Liver (tissue), 8 donors: ENCODE measurements at regions not wholly inside any gene's neighbourhood (a gene's known extent, or its start where the extent isn't known, plus 50 kb on each side); places are given as distances from the start of the nearest gene placed in this dataset.

Experiments
- DNase-seq: peaks from one replicate; pipeline ENCODE4 v3.0.0-alpha.2; 2017; ENCODE audit warnings: low spot score
- H3K27ac ChIP-seq, 2 donors: one replicate each; pipeline ENCODE4 v1.7.0; 2013; ENCODE audit warnings: inconsistent platforms in 2 of 2, low read length in 2 of 2, control low read depth in 1 of 2, low read depth in 1 of 2, mild to moderate bottlenecking in 1 of 2
- H3K27me3 ChIP-seq, 4 donors: one replicate each; pipeline versions ENCODE4 v1.6.1 to v1.7.0; 2013; ENCODE audit warnings: low read length in 3 of 4, inconsistent platforms in 1 of 4, mild to moderate bottlenecking in 1 of 4, moderate library complexity in 1 of 4; ENCODE audit not compliant: control insufficient read depth in 4 of 4, insufficient read depth in 4 of 4
- H3K36me3 ChIP-seq, 4 donors: one replicate each; pipeline versions ENCODE4 v1.6.1 to v1.7.0; 2013; ENCODE audit warnings: low read length in 3 of 4, mild to moderate bottlenecking in 3 of 4, low read depth in 1 of 4, moderate library complexity in 1 of 4; ENCODE audit not compliant: control insufficient read depth in 4 of 4, insufficient read depth in 3 of 4
- H3K4me1 ChIP-seq, 4 donors: one replicate each; pipeline versions ENCODE4 v1.6.1 to v1.7.0; 2013; ENCODE audit warnings: low read length in 3 of 4, mild to moderate bottlenecking in 3 of 4, moderate library complexity in 1 of 4; ENCODE audit not compliant: control insufficient read depth in 4 of 4, insufficient read depth in 4 of 4
- H3K4me3 ChIP-seq, 3 donors: one replicate each; pipeline versions ENCODE4 v1.6.1 to v1.7.0; 2013; ENCODE audit warnings: low read length in 3 of 3, control low read depth in 1 of 3, low read depth in 1 of 3, mild to moderate bottlenecking in 1 of 3
- H3K9ac ChIP-seq, 2 donors: one replicate each; pipeline ENCODE4 v1.7.0; 2013; ENCODE audit warnings: low read length in 2 of 2, mild to moderate bottlenecking in 2 of 2, moderate library complexity in 2 of 2, control low read depth in 1 of 2, low read depth in 1 of 2
- H3K9me3 ChIP-seq, 4 donors: one replicate each; pipeline versions ENCODE4 v1.6.1 to v1.7.0; 2013; ENCODE audit warnings: low read length in 3 of 4; ENCODE audit not compliant: control insufficient read depth in 4 of 4
- ATF3 ChIP-seq: IDR thresholded peaks from 2 replicates; pipeline ENCODE4 v1.6.1; 2016; ENCODE audit warnings: antibody characterized with exemption
- CTCF ChIP-seq: fragments of 150-350 bp; IDR thresholded peaks from 2 replicates; pipeline ENCODE4 v1.5.1; 2017; ENCODE audit warnings: improper control_type of control experiment, low read depth, low read length; ENCODE audit not compliant: missing input control
- EGR1 ChIP-seq, 2 donors: IDR thresholded peaks; 2 replicates each; pipeline ENCODE4 v1.6.1; 2016 to 2018; ENCODE audit warnings: antibody characterized with exemption in 2 of 2, low read depth in 2 of 2
- FOXA1 ChIP-seq: IDR thresholded peaks from 2 replicates; pipeline ENCODE4 v1.6.1; 2016; ENCODE audit warnings: antibody characterized with exemption
- FOXA2 ChIP-seq: IDR thresholded peaks from 2 replicates; pipeline ENCODE4 v1.6.1; 2016; ENCODE audit warnings: antibody characterized with exemption
- GABPA ChIP-seq, 2 donors: IDR thresholded peaks in 1 of 2; conservative IDR thresholded peaks in 1 of 2; 2 replicates each; pipeline ENCODE4 v1.6.1; 2016; ENCODE audit warnings: antibody characterized with exemption in 2 of 2, mild to moderate bottlenecking in 1 of 2, moderate library complexity in 1 of 2
- HNF4A ChIP-seq, 2 donors: conservative IDR thresholded peaks; 2 replicates each; pipeline ENCODE4 v1.6.1; 2016; ENCODE audit warnings: antibody characterized with exemption in 2 of 2, mild to moderate bottlenecking in 2 of 2
- HNF4G ChIP-seq: IDR thresholded peaks from 2 replicates; pipeline ENCODE4 v1.6.1; 2016; ENCODE audit warnings: antibody characterized with exemption
- JUND ChIP-seq, 2 donors: IDR thresholded peaks; 2 replicates each; pipeline ENCODE4 v1.6.1; 2016; ENCODE audit warnings: antibody characterized with exemption in 2 of 2
- MAX ChIP-seq: IDR thresholded peaks from 2 replicates; pipeline ENCODE4 v1.6.1; 2016; ENCODE audit warnings: antibody characterized with exemption
- NR2F2 ChIP-seq: IDR thresholded peaks from 2 replicates; pipeline ENCODE4 v1.6.1; 2016; ENCODE audit warnings: antibody characterized with exemption
- RAD21 ChIP-seq, 2 donors: IDR thresholded peaks; 2 replicates each; pipeline ENCODE4 v1.6.1; 2016; ENCODE audit warnings: antibody characterized with exemption in 2 of 2, mild to moderate bottlenecking in 2 of 2
- REST ChIP-seq: IDR thresholded peaks from 2 replicates; pipeline ENCODE4 v1.6.1; 2016; ENCODE audit warnings: antibody characterized with exemption, mild to moderate bottlenecking
- RXRA ChIP-seq, 2 donors: IDR thresholded peaks; 2 replicates each; pipeline ENCODE4 v1.6.1; 2017 to 2018; ENCODE audit warnings: antibody characterized with exemption in 2 of 2, mild to moderate bottlenecking in 1 of 2
- SP1 ChIP-seq: IDR thresholded peaks from 2 replicates; pipeline ENCODE4 v1.6.1; 2018; ENCODE audit warnings: antibody characterized with exemption, mild to moderate bottlenecking
- TAF1 ChIP-seq: conservative IDR thresholded peaks from 2 replicates; pipeline ENCODE4 v1.6.1; 2016; ENCODE audit warnings: antibody characterized with exemption, mild to moderate bottlenecking
- YY1 ChIP-seq: IDR thresholded peaks from 2 replicates; pipeline ENCODE4 v1.6.1; 2016; ENCODE audit warnings: antibody characterized with exemption, mild to moderate bottlenecking
- ZBTB33 ChIP-seq: IDR thresholded peaks from 2 replicates; pipeline ENCODE4 v1.6.1; 2016; ENCODE audit warnings: antibody characterized with exemption
- WGBS: extraction: QIAGEN DNeasy Blood & Tissue Kit; methylation state at CpG from one replicate; pipeline ENCODE4 v1.1.7; 2013; 5-methylcytosine and 5-hydroxymethylcytosine counted together
- donor health status: healthy.
- donor health status: healthy.
- donor health status: healthy.
- donor health status: healthy.
- donor health status: healthy.

- no peak for TF ChIP-seq REST
- TF ChIP-seq ZBTB33, result no peak
- no peak for TF ChIP-seq HNF4A (conservative IDR thresholded peaks at IDR 0.05)
- TF ChIP-seq NR2F2, result no peak
- TF ChIP-seq YY1, result no peak
These were observed 2392.1 kb upstream of the RAG2 start (continued) for GRCh38 chr11:38990139-38990538.

- no peak overlapping the region for H3K27ac ChIP-seq
- H3K4me3 ChIP-seq, result no peak overlapping the region
- no peaks in the 10 kb centered on the region for H3K4me1 ChIP-seq
- no peak for DNase-seq
- no peaks in the 10 kb centered on the region for H3K27me3 ChIP-seq
- 49% methylated on average over 4 of the region's 4 CpGs for WGBS
- H3K36me3 ChIP-seq, result no peaks in the 10 kb centered on the region
- H3K9ac ChIP-seq, result no peak overlapping the region
- no peak for TF ChIP-seq GABPA (IDR thresholded peaks at IDR 0.05 in 1 of 2, conservative IDR thresholded peaks at IDR 0.05 in 1 of 2)
- TF ChIP-seq TAF1, result no peak
- no peak for TF ChIP-seq NR2F2
- TF ChIP-seq FOXA2, result no peak
- TF ChIP-seq FOXA1, result no peak
- no peak for TF ChIP-seq JUND (IDR thresholded peaks at IDR 0.05)
- TF ChIP-seq ATF3, result no peak
- TF ChIP-seq EGR1 (IDR thresholded peaks at IDR 0.05; ENCODE audit: low read depth in 2 of 2), result no peak
- no peak for TF ChIP-seq REST
- TF ChIP-seq RAD21 (IDR thresholded peaks at IDR 0.05), result no peak
- TF ChIP-seq ZBTB33, result no peak
- no peak for TF ChIP-seq MAX
- no peak for TF ChIP-seq CTCF
- no peak for TF ChIP-seq RXRA (IDR thresholded peaks at IDR 0.05)
- no peak for TF ChIP-seq YY1
- no peak for TF ChIP-seq HNF4A (conservative IDR thresholded peaks at IDR 0.05)
- no peak for TF ChIP-seq SP1
- no peak for TF ChIP-seq HNF4G
- peaks cover 0 to 4% (median 0%) of the 10 kb centered on the region in 4 donors for H3K9me3 ChIP-seq
These were observed 2390.9 kb upstream of the RAG2 start for GRCh38 chr11:38988908-38989307.
